ENCODE measurements at regions not wholly inside any gene's neighbourhood (a gene's known extent, or its start where the extent isn't known, plus 50 kb on each side); places are given as distances from the start of the nearest gene placed in this dataset.
"Not testable (repeated sequence)": the region's sequence is repeated elsewhere in the genome, so short reads cannot be mapped to it uniquely, and the experiment has no call there.

DNA sequence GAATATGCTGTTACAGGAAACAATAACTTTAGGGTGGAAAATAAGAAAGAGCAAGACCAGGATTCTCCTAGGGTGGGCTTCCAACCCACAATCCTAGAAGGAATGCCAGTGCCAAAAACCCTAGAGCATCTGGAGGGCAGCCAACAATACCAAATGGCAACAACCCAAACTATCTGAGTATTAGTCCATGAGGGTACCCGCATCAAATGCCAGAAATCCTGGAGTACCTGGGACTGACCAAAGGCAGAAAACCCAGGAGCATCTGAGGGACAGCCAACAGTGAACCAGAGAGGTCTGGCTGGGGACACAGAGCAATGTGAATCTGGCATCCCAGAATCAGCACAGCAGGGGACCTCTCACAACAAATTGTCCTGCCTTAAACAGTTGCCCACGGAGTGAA is 126.3 kb downstream of the SCG2 start:
- DNase-seq (ENCODE audit: extremely low read depth in 1 of 11, low read depth in 9 of 11, low spot score in 4 of 11), result no peak

DNA sequence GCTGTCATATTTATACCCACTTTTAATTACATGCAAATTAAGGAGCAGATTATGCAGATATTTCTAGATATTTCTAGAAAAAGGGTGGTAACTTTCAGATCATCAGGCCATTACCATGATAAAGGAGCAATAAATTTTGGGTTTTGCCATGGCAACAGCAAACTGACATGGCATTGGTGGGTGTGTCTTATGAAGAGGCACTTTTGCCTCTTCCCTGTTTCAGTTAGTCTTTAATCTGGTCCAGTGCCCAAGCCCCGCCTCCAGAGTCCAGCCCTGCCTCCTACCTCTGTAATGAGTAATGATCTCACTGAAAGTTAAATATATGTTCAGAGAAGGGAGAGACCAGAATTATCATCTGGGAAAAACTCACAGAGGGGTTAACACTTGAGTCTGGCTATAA is 124.8 kb downstream of the SCG2 start:
- DNase-seq (ENCODE audit: extremely low read depth in 1 of 11, low read depth in 9 of 11, low spot score in 4 of 11), result no peak

DNA sequence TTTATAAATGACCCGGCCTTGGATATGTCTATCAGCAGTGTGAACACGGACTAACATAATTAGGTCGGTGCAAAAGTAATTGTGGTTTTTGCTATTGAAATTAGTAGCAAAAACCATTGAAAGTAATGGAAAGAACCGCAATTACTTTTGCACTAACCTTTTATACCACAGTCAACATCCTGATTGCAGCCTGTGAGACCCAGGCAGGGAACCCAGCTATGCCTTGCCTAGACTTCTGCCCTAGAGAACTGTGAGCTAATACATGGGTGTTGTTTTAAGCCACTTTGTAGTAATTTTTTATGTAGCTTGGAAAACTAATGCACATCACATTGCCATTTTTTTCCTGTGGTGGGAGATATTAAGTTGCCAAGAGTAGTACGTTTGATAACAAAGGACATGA is 120.7 kb downstream of the SCG2 start:
- no peak for DNase-seq (ENCODE audit: extremely low read depth in 1 of 11, low read depth in 9 of 11, low spot score in 4 of 11)

DNA sequence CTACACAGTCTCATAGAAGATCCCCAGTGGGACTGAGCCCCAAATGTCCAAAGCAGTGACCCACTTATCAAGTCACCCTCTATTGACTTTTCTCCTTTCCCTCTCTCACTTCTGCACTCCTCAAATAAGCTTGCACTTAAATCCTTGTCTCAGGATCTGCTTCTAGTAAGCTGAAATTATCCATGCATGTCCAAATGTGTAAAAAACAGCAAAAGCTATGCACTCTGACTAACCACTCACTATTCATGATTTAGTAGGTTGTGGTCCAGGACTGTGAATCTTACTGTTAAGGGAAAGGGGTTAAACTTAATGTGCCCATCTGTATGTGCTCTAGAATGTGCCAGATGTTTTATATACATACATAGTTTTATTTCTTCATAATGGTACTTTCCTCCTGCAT is 115.4 kb downstream of the SCG2 start:
- no peak for DNase-seq (ENCODE audit: extremely low read depth in 1 of 11, low read depth in 9 of 11, low spot score in 4 of 11)

DNA sequence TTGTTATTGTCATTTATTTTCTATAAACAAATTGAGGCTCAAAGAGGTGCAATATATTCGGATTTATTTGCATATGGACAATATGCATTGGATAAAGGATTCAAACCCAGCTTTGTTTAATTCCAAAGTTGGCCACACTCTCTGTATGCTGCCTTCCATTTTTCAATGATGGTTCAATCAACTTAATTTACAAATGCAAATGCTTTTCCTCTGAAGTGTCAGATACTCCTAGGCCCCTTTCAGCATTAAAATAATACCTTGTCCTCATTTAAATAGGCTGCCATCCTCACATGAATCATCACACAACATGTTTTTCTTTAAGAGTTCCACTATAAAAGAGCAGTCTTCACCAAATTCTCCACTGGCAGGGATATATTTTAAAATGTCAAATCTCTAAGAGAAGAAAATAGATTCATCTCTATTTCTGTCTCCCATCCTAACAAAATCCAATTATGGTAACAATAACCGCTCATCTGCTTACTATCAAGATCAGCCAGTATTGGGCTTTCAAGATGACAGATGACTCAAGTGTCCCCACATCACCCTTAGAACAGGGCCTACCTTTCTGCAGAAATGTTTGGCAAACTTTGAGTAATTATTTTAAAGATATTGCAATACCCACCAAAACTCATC is 114.8 kb downstream of the SCG2 start:
- no peak for DNase-seq (ENCODE audit: extremely low read depth in 1 of 11, low read depth in 9 of 11, low spot score in 4 of 11)

DNA sequence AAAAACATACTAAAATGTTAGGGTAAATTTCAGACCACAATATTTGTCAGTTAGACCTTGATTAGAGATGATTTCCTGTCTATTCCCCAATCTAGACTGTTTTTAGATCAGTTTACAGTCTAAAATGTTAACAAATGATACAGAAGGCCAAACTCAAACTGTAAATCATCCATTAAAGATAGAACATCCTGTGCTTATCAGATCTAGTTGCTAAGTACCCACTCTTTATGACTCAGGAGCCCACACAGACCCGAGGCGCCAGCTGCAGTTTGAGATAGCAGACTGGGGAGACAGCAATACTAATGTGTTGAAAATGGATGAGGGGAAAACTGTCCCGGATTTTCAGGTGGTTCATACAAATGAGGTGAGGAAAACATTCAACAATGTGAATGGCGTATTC is 113.3 kb downstream of the SCG2 start:
- no peak for DNase-seq (ENCODE audit: extremely low read depth in 1 of 11, low read depth in 9 of 11, low spot score in 4 of 11)

DNA sequence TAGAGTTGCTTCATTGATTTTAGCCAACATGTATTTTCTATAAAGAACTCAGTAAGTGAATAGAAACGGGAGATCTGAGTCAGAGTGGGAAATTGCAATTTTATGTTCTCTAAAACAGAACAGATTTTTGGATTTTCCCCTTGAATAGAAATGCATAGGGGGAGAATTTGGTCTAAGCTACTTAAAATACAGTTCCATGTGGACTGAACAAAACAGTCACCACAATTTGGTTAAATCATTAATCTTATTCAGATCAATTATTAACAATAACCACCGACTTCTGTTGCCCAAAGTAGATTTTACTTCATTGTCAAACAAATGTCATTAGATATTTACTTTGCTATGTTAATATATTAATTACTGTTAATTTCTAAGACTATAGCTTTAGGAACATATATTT is 107.7 kb downstream of the SCG2 start:
- DNase-seq (ENCODE audit: extremely low read depth in 1 of 11, low read depth in 9 of 11, low spot score in 4 of 11), result peak in 1 of 11 donors; percentile 13

DNA sequence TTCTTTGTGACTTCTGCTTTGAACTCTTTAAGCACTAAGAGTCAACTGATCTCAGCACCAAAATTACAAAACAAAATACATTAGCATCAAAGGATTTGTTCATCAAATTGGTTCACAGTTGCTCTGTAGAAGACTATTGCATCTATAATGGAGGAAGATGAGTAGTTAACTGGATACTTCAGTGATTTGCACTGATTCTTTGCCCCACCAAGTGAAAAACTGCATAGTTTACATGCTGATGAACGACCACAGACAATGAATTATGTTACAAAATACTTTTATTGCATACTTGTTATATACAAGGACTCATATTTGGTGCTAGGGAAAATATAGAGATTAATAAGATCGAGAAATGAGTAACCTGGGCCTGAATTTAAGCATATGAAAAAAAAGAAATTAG is 107.2 kb downstream of the SCG2 start:
- DNase-seq (ENCODE audit: extremely low read depth in 1 of 11, low read depth in 9 of 11, low spot score in 4 of 11), result no peak

DNA sequence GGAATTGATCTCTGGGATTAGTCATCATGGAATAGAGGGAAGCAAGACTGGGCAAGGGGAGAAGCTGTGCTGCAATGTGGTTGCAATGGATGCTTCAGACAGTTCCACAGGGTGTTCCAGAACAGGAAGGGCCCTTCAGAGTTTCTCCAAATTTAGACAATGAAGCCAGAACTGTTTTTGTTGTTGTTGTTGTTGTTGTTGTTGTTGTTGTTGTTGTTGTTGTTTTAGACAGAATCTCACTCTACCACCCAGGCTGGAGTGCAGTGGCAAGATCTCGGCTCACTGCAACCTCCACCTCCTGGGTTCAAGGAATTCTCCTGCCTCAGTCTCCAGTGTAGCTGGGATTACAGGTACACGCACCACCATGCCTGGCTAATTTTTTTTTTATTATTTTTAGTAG is 105.3 kb downstream of the SCG2 start:
- not testable (repeated sequence) for DNase-seq (ENCODE audit: extremely low read depth in 1 of 11, low read depth in 9 of 11, low spot score in 4 of 11)

DNA sequence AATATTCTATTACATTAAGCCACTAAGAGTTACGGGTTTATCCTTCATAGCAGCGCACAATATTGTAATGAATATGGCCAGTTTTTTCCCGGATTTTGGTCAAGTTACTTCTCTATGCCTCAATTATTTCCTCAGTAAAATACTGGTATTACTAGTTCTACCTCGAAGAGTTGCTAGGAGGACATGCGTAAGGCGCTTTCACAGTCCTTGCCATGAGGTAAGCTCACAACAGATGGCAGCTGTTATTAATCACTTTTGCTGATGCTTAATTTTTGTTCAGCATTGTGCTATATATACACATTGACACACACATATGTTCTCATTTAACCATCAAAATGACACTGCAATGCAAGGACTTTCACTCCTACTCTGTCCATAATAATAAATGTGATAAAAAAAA is 101.5 kb downstream of the SCG2 start:
- no peak for DNase-seq (ENCODE audit: extremely low read depth in 1 of 11, low read depth in 9 of 11, low spot score in 4 of 11)

DNA sequence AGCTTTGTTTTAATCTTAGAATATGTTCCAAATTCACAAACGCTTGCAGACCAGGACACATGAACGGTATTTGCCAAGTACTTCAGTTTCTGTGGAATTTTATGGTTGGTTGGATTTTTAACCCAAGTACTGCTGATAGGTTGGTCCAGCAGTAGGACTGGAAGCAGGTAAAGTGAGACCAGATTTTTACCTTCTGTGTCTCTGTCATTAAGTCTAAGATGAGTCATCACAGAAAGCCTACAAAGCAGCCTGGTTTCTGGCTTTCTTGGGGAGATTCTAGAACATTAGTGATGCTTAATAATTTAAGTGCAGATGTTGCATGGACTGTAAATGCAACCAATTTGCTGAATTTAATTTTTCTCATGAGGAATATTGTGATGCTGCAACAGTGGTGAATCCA is 100.5 kb downstream of the SCG2 start:
- DNase-seq (ENCODE audit: extremely low read depth in 1 of 11, low read depth in 9 of 11, low spot score in 4 of 11), result no peak

DNA sequence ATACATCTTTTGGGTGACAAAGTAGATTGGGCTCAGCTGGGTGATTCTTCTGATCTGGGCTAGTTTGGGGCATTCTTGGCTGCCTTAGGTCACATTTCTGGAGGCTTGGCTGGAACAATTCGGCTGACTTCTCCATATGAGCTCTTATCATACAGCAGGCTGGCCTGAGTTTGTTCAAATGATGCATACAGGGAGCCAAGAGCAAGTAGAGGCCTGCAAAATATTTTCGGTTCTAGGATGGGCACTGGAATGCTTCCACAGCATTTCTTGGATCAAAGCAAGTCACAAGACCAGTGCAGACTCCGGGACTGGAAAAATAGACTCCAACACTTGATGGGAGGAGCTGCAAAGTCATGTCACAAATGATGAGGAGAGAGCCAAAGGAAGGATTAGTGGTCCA is 98.4 kb downstream of the SCG2 start:
- no peak for DNase-seq (ENCODE audit: extremely low read depth in 1 of 11, low read depth in 9 of 11, low spot score in 4 of 11)

DNA sequence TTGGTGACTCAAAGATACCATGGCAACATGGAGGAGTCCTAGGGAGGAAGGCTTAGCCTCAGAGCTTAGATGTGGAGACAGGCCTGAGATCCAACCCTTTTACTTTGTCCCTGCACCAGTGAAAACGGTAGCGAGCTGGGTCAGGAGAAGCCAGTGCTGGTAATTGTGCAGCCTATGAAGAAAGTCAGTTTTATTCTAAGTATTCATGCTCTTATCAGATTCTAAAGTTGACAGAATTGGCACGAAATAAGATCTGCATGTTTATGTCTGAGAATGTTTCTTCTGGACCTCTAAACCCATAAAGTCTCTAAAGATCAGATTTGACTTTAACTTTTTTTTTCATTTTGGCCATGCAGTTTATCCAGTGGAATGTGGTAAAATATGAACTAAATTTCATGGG is 93.8 kb downstream of the SCG2 start:
- no peak for DNase-seq (ENCODE audit: extremely low read depth in 1 of 11, low read depth in 9 of 11, low spot score in 4 of 11)

DNA sequence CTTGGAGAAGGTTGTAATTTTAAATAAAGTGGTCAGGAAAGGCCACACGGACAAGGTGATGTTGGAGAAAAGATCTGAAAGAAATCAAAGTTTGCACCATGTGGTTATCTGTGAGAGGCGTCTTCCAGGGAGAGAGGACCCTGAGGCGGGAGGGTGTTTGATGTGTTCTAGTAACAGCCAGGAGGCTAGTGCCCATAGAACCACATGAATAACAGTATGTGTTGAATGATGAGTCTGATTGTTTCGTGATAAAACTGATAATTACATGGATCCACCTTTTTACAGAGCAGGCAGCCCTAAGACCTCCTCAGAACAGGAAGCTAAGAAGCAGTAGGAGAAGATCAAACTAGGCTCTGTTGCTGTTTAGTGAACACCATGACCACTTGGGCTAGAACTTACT is 91.4 kb downstream of the SCG2 start:
- DNase-seq (ENCODE audit: extremely low read depth in 1 of 11, low read depth in 9 of 11, low spot score in 4 of 11), result no peak

DNA sequence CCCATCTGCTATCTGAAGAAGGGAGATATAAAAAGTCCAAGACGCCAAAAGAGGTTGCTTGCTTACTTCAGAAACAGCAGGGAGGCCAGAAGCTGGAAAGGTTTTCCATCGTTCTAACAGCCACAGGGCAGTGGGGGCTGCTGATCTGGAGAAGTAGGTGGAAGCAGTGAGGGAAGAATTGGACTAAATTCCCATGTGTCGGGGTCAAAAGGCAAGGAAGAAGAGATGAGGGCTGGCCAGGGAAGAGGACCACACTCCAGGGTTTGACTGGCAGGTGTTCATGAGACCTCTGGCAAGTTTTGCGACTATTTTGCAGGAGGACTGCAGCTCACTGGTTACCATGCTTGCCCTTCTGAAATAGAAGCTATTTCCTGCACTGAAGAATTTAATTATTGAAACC is 91.0 kb downstream of the SCG2 start:
- DNase-seq (ENCODE audit: extremely low read depth in 1 of 11, low read depth in 9 of 11, low spot score in 4 of 11), result no peak

DNA sequence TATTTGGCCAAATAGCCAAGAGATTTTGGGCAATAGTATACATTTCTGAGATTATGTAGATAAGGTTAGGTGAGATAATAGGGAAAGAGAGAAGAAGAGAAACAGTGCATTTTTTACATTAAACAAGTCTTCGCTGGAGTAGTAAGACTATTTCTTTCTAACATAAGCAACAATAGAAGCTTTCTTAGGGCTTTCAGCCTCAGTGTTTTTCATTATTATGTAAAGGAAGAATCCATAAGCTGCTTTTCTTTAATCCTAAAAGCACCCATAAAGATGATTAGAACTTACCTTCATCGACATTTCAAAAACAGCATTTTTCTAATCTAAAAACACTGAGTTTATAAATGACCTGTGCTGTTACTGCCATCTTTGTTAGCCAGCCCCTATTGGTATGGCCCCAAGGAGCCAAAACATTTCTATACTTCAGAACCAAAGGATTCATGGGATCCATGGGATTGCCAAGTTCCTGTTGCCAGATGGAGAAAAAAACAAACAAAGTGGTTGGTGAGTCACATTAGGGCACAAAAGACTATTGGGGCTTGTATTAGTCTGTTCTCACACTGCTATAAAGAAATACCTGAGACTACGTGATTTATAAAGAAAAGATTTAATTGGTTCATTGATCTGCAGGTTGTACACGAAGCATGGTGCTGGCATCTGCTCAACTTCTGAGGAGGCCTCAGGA is 88.2 kb downstream of the SCG2 start:
- no peak for DNase-seq (ENCODE audit: extremely low read depth in 1 of 11, low read depth in 9 of 11, low spot score in 4 of 11)

DNA sequence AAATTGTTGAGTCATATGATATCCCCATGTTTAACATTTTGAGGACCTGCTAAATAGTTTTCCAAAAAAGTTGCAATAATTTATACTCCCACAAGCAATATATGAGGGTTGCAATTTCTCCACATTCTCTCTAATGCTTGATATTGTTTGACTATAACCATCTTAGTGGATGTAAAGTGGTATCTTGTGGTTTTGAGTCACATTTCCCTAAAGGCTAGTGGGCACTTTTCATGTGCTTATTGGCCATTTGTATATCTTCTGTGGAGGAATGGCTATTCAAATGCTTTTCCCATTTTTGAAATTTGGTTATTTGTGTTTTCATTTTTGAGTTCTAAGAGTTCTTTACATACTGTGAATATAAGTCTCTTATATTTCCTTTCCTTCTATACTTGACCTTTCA is 82.7 kb downstream of the SCG2 start:
- no peak for DNase-seq (ENCODE audit: extremely low read depth in 1 of 11, low read depth in 9 of 11, low spot score in 4 of 11)

DNA sequence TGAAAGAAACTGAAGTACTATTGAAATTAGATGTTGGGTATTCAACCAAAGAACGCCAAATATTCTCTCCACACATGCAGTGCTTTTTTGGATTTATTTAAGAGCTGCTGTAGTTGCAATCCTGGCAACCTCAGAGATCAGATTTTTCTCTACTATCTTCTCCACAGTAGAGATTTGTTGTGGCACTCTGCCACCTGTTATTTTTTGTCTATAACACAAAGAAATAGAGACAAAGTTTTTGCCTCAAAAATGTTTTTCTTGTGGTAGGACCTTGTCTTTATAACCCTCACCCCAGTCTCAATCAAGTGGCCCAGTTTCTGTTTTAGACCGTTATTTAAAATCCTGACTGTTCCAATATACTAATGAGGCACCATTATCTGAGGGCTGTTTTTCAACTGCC is 79.4 kb downstream of the SCG2 start:
- no peak for DNase-seq (ENCODE audit: extremely low read depth in 1 of 11, low read depth in 9 of 11, low spot score in 4 of 11)

DNA sequence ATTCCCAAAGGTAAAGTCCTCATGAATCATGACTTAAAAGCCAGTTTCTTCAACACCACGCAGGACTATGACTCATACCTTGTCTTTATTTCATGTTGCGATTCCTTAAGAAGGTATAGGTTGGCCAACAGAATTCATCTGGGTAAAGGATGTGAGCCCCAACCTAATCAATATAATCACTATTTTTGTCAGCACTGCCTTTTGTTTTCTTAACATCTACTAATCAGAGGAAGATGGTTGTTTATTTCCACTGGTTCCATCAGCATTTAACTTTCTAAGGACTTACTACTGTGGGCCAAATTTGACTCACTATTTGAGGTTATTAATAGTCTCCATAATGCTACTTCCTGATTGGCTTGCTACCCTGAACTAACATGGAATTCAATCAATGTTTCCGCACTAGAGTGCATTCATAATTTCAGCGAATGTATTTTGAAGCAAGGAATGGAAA is 78.6 kb downstream of the SCG2 start:
- no peak for DNase-seq (ENCODE audit: extremely low read depth in 1 of 11, low read depth in 9 of 11, low spot score in 4 of 11)

DNA sequence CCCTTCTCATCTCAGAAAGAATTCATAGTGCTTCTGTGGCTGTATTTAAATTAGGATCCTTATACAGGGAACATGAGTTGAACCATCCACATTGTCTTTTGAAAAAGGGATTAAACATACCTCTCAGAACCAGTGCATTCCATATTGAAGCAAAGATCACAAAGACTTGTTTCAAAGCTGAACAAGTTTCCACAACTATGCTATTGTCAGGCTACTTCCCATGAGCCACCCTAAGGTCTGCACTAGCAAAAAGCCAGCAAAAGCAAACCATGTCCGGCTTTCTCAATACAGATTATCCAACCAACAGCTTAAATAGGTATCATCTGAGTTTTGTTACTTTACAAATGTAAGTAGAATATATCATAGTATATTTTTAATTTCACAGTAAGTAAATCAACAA is 78.1 kb downstream of the SCG2 start:
- no peak for DNase-seq (ENCODE audit: extremely low read depth in 1 of 11, low read depth in 9 of 11, low spot score in 4 of 11)

DNA sequence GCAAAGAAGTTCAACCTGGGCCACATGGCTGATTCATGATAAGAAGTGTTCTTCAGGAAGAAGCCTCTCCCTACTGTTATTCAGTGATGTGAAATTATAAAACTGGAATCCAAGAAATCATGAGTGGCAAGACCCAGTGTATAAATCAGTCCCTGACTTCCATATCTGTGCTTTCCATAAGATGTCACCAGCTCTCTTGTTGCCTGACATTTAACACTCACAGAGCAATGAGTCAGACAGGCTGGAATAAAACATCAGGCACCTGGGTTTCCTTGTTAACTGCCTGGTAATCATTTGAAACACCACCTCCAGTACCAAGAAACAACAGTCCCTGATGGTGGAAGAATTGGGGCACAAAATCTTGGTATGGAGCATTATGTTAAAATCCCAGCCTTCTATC is 76.1 kb downstream of the SCG2 start:
- no peak for DNase-seq (ENCODE audit: extremely low read depth in 1 of 11, low read depth in 9 of 11, low spot score in 4 of 11)

Data from renal cortex interstitium (tissue), 11 donors.